Caco-2 (cell line): ENCODE measurements at regions not wholly inside any gene's neighbourhood (a gene's known extent, or its start where the extent isn't known, plus 50 kb on each side); places are given as distances from the start of the nearest gene placed in this dataset.

ENCODE experiments used
- BruUV-seq: library from RNA; stranded (reverse); fragments of 400-500 nt; replicated peaks from 2 replicates; lab custom pipeline; 2021; lab: Mats Ljungman, UMichigan
- CTCF ChIA-PET: fragments of 300-600 bp; sonication (Branson Sonifier 250); formaldehyde crosslinking; loops from one replicate; lab custom pipeline; 2022; ENCODE audit warnings: antibody characterized with exemption; lab: Charles Lee
- POLR2A ChIA-PET: fragments of 300-600 bp; sonication (Branson Sonifier 250); formaldehyde crosslinking; loops from one replicate; lab custom pipeline; 2022; ENCODE audit warnings: antibody characterized with exemption; lab: Charles Lee
- DNase-seq, 2 experiments: peaks; one replicate each; pipeline versions ENCODE4 v3.0.0 to v3.0.0-alpha.2; 2020 to 2022
- H3K27me3 ChIP-seq: replicated peaks from 2 replicates; pipeline ENCODE4 v1.6.0; 2011; ENCODE audit warnings: low read length; ENCODE audit not compliant: control insufficient read depth, insufficient read depth
- H3K36me3 ChIP-seq: 2 replicates; pipeline ENCODE4 v1.5.1; 2011; ENCODE audit warnings: low read length; ENCODE audit not compliant: control insufficient read depth, insufficient read depth
- H3K4me1 ChIP-seq: fragments of 250-450 bp; sonication (Bioruptor Pico); 2 replicates; pipeline ENCODE4 v1.5.1; 2020; ENCODE audit warnings: mild to moderate bottlenecking
- H3K4me3 ChIP-seq: 2 replicates; pipeline ENCODE4 v1.5.1; 2011; ENCODE audit warnings: low read depth, mild to moderate bottlenecking, control low read depth, low read length
- H3K9me3 ChIP-seq: fragments of 250-450 bp; sonication (Bioruptor Pico); 2 replicates; pipeline ENCODE4 v1.5.1; 2020; ENCODE audit warnings: mild to moderate bottlenecking, moderate library complexity
- H3K27ac Mint-ChIP-seq: one replicate; pipeline ENCODE4 v1.8.0; 2022; ENCODE audit warnings: mixed read lengths; ENCODE audit not compliant: unreplicated experiment
- H3K27me3 Mint-ChIP-seq: one replicate; pipeline ENCODE4 v1.8.0; 2022; ENCODE audit warnings: mixed read lengths; ENCODE audit not compliant: insufficient read depth, unreplicated experiment
- H3K36me3 Mint-ChIP-seq: one replicate; pipeline ENCODE4 v1.8.0; 2022; ENCODE audit warnings: mild to moderate bottlenecking, mixed read lengths; ENCODE audit not compliant: insufficient read depth, unreplicated experiment
- H3K4me1 Mint-ChIP-seq: one replicate; pipeline ENCODE4 v1.8.0; 2022; ENCODE audit warnings: low read depth, mixed read lengths; ENCODE audit not compliant: unreplicated experiment
- H3K4me3 Mint-ChIP-seq: one replicate; pipeline ENCODE4 v1.8.0; 2022; ENCODE audit warnings: mild to moderate bottlenecking, moderate library complexity, mixed read lengths; ENCODE audit not compliant: unreplicated experiment
- H3K9me3 Mint-ChIP-seq: one replicate; pipeline ENCODE4 v1.8.0; 2022; ENCODE audit warnings: mixed read lengths; ENCODE audit not compliant: unreplicated experiment
- intact Hi-C: fragments of 100-400 bp; cut with micrococcal nuclease; formaldehyde crosslinking; loops from one replicate; pipeline ENCODE4 v1.10.0; 2022; ENCODE audit not compliant: unreplicated experiment
- TF ChIP-seq, protein P1 (sequence below), 2 experiments: fragments of 200-600 bp in 1 of 2; IDR thresholded peaks; 1 replicate in 1 of 2; 2 replicates in 1 of 2; pipeline versions ENCODE4 v1.5.1 to v1.8.0; 2011 to 2022; ENCODE audit warnings: antibody characterized with exemption in 1 of 2, control low read depth in 1 of 2, inconsistent platforms in 1 of 2, low read depth in 1 of 2, low read length in 1 of 2, mild to moderate bottlenecking in 1 of 2, moderate library complexity in 1 of 2; ENCODE audit not compliant: insufficient read depth in 1 of 2, severe bottlenecking in 1 of 2, unreplicated experiment in 1 of 2

DNA sequence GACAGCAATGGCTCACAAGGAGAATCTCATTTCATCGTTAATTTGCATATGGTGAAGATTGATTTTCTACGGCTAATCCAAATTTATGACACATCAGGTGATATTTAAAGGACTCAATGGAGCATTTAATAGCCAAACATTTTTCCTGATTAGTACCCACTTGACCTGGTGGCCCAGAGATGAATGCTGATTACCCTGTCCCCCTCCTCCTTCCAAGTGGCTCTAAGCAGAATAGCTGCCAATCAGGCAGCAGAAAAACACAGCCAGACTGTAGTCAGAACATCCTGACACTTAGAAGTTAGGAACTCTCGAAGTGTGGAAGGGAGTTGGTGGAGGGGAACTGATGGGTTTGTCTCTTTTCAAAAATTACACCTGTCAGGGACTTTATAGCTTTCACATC, 302.5 kb downstream of the ZNF621 start:
- Mint-ChIP-seq H3K27me3 (no peaks in the 10 kb centered on the region), H3K27ac (no peak overlapping the region), H3K4me3 (no peak overlapping the region), H3K9me3 (no peaks in the 10 kb centered on the region), H3K36me3 (no peaks in the 10 kb centered on the region), H3K4me1 (peaks cover 9% of the 10 kb centered on the region)
- DNase-seq = no peak
- CTCF ChIA-PET = no interaction called here
- BruUV-seq = no TSS peak
- intact Hi-C loops = no loop called here
- no peaks in the 10 kb centered on the region for H3K9me3 ChIP-seq
- no peak overlapping the region for H3K4me3 ChIP-seq
- no peaks in the 10 kb centered on the region for H3K27me3 ChIP-seq
- H3K36me3 ChIP-seq = no peaks in the 10 kb centered on the region
- TF ChIP-seq, protein P1, sequence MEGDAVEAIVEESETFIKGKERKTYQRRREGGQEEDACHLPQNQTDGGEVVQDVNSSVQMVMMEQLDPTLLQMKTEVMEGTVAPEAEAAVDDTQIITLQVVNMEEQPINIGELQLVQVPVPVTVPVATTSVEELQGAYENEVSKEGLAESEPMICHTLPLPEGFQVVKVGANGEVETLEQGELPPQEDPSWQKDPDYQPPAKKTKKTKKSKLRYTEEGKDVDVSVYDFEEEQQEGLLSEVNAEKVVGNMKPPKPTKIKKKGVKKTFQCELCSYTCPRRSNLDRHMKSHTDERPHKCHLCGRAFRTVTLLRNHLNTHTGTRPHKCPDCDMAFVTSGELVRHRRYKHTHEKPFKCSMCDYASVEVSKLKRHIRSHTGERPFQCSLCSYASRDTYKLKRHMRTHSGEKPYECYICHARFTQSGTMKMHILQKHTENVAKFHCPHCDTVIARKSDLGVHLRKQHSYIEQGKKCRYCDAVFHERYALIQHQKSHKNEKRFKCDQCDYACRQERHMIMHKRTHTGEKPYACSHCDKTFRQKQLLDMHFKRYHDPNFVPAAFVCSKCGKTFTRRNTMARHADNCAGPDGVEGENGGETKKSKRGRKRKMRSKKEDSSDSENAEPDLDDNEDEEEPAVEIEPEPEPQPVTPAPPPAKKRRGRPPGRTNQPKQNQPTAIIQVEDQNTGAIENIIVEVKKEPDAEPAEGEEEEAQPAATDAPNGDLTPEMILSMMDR (IDR thresholded peaks at IDR 0.05; ENCODE audit: insufficient read depth in 1 of 2, low read depth in 1 of 2, low read length in 1 of 2, severe bottlenecking in 1 of 2, unreplicated experiment in 1 of 2) = no peak
- POLR2A ChIA-PET = interaction anchor here (0.6 kb wide), 1 partner anchor 372 kb away, joined by 4 read pairs; the partner anchor contains the start of gene CTNNB1
- peaks cover 6% of the 10 kb centered on the region; the same call in 1 of the 2 replicates for H3K4me1 ChIP-seq

DNA sequence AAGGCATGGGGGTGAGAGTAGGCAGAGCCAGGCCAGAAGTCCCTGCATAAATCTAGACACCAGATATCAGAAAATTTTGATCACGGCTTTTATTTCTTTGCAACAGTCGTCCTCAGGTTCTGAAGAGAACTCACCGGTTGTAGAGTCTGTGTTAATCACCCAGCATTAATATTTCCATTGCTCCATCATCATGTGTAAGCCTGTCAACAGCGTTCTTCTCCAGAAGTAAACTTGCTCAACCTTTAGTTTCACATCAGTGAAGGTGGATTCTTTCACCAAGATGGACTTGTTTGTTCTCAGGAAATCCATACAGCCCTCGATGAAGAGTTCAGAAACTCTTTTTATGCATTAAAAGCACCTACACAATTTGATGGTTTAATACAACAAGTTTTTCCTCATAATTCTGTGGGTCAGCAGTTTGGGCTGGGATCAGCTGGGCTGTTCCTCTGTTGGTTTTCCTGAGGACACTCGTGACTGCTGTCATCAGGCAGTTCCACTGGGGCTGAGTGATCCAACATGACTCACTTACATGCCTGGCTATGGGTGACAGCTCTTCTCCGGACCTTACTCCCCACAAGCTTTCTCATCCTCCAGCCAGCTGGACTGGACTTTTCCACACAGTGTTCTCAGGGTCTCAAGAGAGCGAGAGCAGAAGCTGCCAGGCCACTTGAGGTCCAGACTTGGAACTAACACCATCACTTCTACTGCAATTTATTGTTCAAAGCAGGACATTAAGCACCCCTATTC, 303.4 kb downstream of the ZNF621 start:
- TF ChIP-seq, protein P1 (IDR thresholded peaks at IDR 0.05; ENCODE audit: insufficient read depth in 1 of 2, low read depth in 1 of 2, low read length in 1 of 2, severe bottlenecking in 1 of 2, unreplicated experiment in 1 of 2) = no peak
- POLR2A ChIA-PET = no interaction called here
- no peak overlapping the region for H3K27ac Mint-ChIP-seq

DNA sequence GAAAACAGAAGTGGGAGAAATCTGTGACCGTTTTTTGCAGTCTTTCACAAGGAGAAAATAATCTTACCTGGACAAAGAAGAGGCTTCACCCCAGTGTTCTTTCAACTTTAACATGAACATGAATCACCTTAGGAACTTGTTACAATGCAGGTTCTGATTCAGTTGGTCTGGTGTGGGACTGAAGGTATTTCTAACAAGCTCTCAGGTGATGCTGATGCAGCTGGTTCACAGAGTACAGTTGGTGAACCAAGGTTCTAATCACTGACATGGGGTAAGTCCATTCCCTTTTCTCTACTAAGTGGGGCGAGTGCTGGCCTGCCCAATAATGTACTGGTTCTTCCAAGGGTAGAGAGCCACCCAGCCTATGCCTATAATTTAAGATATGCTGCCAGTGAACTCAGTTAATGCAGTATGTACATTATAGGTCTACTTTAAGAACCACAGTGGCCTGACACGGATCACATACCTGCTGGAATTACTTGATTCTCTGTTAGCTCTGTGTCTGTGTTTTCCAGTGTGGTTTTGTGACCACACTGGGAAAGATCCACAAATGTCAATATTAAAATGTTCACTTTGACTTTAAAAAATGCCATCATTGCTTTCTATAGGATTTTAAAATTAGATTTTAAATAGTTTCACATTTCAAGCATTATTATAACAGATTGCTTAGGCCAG, 304.1 kb downstream of the ZNF621 start:
- no peak overlapping the region for H3K4me3 ChIP-seq
- Mint-ChIP-seq H3K27ac (no peak overlapping the region), H3K4me3 (no peak overlapping the region), H3K9me3 (no peaks in the 10 kb centered on the region), H3K36me3 (no peaks in the 10 kb centered on the region), H3K27me3 (no peaks in the 10 kb centered on the region), H3K4me1 (peaks cover 9% of the 10 kb centered on the region)
- H3K27me3 ChIP-seq = no peaks in the 10 kb centered on the region
- H3K36me3 ChIP-seq = no peaks in the 10 kb centered on the region
- intact Hi-C loops = no loop called here
- peaks cover 6% of the 10 kb centered on the region; the same call in 1 of the 2 replicates for H3K4me1 ChIP-seq
- TF ChIP-seq, protein P1 (IDR thresholded peaks at IDR 0.05; ENCODE audit: insufficient read depth in 1 of 2, low read depth in 1 of 2, low read length in 1 of 2, severe bottlenecking in 1 of 2, unreplicated experiment in 1 of 2) = no peak
- CTCF ChIA-PET = no interaction called here
- POLR2A ChIA-PET = no interaction called here
- no peak for DNase-seq
- H3K9me3 ChIP-seq = no peaks in the 10 kb centered on the region
- BruUV-seq = no TSS peak

More for the DNA sequence above, 303.4 kb downstream of the ZNF621 start:
- H3K36me3 ChIP-seq = no peaks in the 10 kb centered on the region
- Mint-ChIP-seq H3K9me3 (no peaks in the 10 kb centered on the region), H3K4me1 (peaks cover 9% of the 10 kb centered on the region), H3K4me3 (no peak overlapping the region), H3K36me3 (no peaks in the 10 kb centered on the region), H3K27me3 (no peaks in the 10 kb centered on the region)
- peaks cover 6% of the 10 kb centered on the region; the same call in 1 of the 2 replicates for H3K4me1 ChIP-seq
- DNase-seq = no peak
- CTCF ChIA-PET = no interaction called here
- BruUV-seq = no TSS peak
- no peaks in the 10 kb centered on the region for H3K27me3 ChIP-seq
- intact Hi-C loops = no loop called here
- no peaks in the 10 kb centered on the region for H3K9me3 ChIP-seq
- no peak overlapping the region for H3K4me3 ChIP-seq
